HG03558 (cell line): ENCODE measurements at regions not wholly inside any gene's neighbourhood (a gene's known extent, or its start where the extent isn't known, plus 50 kb on each side); places are given as distances from the start of the nearest gene placed in this dataset.
A peak's percentile ranks its signal among the peaks of the same experiment; 100 is the strongest.

Source experiments
- ATAC-seq: cut with Tn5 transposase; IDR thresholded peaks from one replicate; pipeline ENCODE4 v1.9.1; 2021; ENCODE audit warnings: moderate number of reproducible peaks; ENCODE audit not compliant: unreplicated experiment; ENCODE audit errors: extremely low read depth

DNA sequence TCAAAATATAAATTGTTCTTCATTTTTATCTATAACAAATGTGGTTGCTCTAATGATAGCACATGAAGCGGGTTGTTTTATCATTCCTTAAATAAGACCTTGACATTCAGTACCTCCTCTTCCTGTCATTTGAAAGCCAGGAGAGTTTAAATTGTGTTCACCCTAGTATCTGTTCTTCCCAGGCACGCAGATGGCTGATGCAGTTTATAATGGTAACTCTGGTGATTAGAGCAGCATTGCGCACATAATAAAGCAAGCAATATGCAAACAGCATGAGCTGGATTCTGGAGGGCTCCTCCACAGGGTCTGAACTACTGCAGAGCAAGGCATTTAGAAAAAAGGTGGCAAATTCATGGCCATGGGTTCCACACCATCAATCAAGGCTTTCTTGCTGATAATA lies 307.8 kb downstream of the ENC1 start:
- ATAC-seq: no peak

DNA sequence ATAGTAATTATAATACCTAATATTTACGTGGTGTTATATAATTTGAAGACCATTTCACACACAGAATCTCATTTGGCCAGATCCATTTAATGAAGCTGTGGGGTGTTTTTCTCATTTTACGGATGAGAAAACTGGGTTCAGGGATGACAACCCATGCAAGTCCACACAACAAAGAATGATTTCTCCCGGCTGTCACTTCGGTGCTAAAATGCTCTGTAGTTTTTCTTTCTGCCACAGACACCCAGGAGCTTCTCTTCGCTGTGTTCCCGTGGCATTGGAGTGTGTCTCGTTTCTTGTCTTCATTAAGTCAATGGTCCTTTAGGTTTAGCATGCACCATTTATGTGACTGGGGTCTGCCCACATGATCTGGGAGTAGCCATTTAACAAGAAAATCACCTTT lies 308.5 kb downstream of the ENC1 start:
- ATAC-seq: no peak

DNA sequence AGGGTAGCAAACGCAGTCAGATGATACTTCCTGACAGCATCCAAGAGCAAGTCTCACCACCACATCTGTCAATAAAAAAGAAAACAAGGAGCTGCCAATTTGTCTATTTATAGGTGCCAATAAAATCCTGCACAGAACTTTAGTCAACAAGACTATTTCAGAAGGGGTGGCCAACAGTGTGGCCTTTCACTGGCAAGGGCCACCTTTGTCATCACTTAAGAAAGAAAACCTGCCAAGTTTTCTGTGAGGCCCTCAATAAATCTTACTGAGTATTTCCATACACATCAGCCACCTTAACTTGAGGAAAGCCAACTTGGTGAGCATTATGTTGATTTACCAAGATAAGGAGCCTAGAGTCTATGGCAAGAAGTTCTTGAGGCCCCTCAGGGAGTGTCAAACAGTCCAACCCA lies 312.3 kb downstream of the ENC1 start:
- no peak for ATAC-seq

DNA sequence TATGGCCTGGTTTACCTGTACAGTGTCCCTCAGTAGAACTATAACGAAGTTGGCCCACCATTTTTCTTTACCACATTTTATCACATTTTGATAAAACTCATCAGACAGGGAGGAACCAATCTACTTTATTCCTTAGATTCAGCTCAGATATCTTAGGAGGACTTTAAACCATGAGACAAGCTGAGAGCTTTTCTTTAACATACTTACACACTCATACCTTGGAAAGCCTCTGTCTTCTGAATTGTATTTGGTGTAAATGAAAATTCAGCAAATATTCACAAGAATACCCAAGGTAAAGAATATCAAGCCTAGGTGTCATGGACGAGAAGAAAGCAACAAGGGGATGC lies 313.2 kb downstream of the ENC1 start:
- ATAC-seq: no peak

DNA sequence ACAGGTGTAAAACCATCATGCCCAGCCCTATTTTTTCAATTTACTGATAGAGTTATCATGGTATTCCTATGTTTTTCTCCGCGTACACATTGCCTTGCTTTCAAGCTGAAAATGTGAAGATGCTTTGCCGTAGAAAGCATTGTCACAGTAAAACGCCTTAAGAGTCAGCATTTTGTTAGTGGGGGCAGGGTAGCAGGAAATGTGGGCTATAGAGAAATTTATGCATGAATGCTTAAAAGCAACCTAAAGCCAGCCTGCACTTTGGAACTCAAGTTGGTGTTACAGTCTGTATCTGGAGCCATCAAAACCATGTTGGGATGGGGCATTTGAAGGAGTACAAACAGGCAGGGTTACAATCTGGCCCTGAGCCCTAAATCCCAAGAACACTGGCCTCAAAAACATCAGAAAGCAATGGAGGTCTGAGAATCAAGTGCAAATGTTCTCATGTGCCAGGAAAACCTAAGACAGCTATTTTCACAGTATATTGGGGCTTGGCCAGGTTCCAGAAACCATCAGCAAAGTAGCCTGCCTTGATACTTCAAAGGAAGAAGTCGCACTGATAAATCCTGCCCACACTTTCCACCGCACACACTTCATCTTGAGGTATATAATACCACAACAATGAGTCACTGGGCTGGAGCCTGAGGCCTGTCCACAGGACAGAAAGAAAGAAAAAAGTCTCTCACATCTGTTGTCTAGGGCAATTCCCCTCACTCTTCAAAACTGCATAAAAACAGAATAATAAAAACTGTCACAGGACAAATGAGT lies 313.8 kb downstream of the ENC1 start:
- ATAC-seq: peak; percentile 91

DNA sequence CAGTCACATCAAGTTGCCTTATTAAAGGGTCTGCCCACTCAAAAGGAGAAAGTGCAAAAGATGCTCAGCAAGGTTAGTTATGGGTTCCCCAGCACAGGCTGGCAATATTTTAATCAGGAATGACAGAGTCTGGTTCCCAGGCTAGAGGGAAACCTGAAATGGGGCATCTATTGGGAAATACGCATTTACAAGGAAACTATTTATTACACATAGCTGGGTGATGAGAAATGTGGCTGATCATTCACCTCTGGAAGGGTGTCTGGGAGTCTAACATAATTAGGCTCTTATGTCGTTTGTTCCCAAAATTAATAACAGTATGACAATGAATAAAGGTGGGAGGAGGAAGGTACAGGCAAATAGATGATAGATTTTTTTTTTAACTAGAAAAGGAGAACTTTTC lies 314.7 kb downstream of the ENC1 start:
- ATAC-seq: no peak

DNA sequence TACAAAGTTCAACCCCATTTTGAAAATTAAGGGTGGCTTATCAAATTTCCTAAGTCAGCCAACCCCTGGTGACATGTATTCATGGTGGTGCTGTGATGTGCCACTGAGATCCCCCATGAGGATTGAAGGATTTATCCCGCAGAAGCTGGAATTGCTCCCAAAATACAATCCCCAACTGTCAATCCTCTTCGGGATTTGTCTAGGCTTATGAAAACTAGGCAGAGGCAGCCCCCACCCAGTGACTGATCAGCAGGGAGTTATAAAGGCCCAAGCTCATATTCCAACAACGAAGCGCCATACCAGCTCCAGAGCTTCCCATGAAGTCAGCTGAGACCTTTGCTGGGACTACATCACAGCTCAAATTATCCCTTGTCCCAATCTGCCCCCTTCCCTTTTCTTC lies 316.0 kb downstream of the ENC1 start:
- ATAC-seq: no peak

DNA sequence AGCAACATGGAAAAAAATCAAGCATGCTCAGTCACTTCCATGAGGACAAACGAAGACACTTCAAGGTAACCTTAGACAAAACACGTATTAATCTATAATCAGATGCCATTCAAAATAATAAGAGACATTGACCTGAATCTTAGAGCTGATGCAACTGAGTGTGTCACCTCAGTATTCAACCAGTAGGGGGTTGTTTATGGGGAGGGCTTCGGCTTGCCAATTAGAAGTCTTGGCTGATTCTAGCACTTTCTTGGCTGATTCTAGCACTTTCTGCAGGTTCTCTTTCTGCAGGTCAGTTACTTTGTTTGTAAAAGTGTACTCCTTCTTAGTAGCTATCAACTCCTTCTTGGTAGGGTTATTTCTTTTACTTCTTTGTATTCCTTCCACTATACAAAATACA lies 317.6 kb downstream of the ENC1 start:
- ATAC-seq: no peak

DNA sequence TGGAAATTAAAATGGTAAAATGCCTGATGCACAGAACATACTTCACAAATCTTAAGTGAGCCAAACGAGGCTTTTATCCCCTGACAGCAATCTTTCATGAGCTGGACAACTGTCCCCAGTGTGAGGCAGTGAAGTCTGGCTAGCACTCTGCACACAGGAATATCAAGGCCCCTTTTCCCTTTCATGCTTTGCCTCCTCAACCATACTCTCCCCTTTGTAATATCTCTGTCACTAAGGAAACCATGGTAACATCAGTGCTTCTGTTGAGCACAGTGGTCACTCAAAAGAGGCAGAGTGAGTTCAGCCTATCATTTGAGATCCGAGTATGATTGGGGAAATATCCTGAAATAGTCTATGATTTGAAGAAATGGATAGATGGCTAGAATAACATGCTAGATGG lies 318.3 kb downstream of the ENC1 start:
- no peak for ATAC-seq

DNA sequence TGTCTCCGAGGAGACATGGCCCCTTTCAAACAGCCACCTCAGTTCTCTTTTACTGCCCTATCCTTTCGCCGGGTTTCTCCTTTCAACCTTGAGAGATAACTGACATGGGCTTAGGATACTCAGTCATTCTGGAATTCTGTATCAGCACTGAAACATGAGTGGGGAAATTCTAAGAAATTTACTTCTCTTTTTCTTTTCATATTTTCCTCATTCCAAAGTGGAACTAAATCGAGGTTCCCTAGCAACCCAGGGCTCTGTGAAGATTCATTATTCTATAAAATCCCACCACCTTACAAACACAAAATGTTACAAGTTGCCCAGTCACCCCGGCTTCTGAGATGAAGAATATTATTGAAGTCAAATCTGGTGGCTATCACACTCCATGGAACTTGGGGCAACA lies 319.2 kb downstream of the ENC1 start:
- no peak for ATAC-seq

DNA sequence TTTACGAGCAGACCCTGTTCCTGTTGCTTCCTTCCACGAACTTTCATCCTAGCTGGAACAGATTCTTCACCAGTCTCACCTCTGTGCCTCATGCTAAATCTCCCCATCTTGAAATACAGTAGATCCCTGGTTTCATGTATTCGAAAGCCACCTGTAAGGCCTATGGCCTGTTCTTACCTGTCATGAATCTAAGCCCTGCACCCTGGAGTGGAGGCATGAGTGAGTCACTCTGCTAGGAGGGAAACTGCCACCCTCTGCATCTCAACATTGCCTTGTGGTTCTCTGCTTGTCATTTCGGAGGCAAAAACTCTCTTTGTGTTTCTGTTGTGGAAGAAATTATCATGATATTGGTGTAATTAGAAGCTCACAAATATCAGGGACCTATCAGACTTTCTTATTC lies 320.0 kb downstream of the ENC1 start:
- no peak for ATAC-seq

DNA sequence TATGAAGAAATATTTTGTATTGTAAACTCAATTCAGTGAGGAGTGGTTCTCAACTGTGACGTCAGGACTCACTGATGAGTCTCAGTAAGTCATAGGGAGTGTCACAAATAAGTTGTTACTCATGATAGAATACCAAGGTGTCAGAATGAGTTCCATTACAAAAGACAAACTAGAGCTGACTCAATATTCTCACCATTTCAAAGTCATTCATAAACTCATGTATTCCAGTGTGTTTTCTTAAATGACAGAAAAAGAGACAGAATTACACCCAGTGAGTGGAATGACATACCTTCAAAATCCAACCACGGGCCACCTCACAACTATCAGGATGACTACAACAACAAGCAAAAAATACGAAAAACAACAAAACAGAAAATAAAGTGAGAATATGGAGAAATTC lies 321.5 kb downstream of the ENC1 start:
- no peak for ATAC-seq

DNA sequence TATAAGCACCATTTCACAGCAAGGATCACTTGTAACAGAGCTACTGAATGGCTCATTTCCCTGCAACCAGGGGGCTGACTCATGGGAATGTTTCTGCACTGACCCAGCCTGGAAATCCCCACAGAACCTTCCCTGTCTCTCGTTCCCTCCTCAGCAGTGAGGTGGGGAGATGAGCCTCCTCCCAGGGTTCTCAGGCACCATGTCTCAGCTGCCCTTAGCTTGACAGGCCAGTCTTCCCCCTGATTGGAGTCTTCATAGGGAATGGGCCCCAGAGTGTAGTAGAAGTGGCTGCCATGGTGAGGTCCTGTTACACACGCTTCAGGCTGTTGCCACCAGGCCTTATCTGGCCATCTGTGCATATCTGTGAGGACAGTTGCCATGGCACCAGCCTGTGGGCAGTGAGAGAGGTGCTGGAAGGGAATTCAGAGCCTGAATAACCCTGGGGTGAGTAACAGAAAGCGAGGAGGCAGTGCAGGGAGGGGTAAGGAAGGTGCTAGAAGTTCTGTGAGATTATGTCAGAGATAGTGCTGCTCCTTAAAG lies 324.4 kb downstream of the ENC1 start:
- ATAC-seq: no peak

DNA sequence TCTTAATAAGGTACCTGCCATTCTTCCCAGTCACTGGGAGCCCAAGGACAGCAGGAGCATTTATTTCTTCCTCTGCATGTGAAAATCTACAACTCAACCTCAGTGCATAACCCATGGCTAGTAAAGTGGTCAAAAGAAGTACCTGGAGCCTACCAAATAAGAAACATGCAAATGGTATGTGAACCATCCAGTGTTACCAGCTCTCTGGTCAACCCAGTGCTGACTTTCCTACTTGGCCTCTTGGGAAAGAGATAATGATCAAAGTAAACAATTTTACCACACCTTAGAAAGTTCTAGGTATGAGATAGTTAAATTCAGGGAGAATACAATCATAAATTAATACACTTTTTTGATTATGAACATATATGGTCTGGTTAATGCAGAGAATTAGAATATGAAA lies 325.6 kb downstream of the ENC1 start:
- no peak for ATAC-seq

DNA sequence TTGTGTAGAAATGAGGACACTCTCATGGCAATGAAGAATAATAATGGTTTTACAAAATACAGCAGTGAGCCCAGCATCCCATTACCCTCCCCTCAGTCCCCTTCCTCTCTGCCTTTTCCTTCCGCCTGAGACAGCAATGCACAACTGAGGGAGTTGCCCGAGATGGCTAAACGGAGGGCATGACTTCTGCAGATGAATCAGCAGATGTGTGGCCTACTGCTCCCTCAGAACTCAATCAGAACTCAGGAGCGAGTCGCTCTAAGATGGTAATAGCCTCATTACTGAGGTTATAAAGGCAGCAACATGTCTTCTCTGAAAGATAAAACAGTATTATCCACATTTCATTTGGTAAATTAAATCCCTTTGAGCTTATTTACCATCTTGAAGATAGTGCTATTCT lies 326.6 kb downstream of the ENC1 start:
- no peak for ATAC-seq

DNA sequence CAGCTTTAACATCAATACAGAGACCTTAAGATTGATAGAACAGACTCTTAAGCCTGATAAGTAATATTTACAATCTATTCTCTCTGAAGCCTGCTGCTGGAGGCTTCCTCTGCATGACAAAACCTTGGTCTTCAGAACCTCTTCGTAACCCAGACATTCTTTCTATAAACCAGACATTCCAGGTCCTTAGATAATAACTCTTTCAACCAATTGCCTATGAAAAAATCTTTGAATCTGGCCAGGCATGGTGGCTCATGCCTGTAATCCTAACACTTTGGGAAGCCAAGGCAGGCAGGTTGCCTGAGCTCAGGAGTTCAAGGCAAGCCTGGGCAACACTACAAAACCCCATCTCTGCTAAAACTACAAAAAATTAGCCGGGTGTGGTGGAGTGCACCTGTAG lies 327.8 kb downstream of the ENC1 start:
- ATAC-seq: no peak

DNA sequence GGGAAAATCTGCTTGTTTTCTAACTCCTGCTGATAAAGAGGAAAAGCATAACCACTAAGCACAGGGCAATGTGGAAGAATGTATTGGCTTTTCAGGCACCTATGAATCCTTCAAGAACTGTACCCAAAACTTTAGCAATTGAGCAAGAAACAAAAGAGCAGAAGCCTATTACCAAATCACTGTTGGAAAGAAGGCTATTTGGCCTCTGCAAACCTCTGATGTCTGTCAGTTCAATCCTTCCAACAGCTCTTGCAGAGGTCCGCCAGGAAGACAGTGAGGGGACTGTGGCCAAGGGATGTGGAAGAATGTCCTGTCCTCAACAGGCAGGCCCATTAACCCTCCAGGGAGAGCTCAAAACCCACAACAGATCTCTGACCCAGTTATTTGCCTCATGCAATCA lies 328.6 kb downstream of the ENC1 start:
- no peak for ATAC-seq

DNA sequence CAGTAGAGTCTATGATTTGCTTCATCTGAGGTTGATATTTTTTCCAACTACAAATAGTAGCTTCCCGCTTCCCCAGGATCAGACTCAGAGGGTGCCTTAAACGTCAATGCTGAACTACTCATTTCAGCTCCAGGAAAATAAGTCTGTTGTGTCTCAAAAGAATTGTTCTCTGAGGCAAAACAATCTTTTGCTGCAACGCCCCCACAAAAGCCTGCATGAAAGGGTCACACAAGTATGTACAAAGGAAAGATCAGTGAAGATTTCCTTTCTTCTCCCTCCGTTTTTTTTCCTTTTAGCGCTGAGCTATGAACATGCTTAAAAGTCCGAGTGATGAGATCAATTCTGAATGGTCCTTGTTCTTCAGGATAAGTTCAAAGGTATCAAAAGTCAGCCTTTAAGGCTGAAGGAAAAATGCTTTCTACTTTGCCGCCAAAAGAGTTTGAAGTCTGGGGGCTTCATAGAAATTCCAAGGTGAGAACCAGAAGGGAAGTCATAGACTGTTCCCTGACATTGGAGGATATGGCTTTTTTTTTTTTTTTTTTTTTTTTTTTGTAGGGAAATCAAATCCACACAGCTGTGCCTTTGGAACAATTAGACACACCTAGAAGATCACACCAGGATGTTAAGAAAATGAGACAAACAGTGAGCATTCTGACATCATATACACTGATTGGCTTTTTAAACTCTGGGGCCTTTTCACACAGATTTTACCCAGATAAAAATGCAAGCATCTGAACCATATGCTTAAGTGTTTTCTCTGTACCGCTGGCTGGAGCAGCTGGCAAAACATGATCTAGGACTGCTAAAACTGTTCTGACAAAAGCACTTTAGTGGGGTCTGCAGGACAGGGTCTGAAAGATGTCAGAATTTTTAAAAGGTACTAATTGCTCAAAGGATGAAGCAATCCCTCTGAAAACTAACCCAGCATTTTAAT lies 329.3 kb downstream of the ENC1 start:
- no peak for ATAC-seq

DNA sequence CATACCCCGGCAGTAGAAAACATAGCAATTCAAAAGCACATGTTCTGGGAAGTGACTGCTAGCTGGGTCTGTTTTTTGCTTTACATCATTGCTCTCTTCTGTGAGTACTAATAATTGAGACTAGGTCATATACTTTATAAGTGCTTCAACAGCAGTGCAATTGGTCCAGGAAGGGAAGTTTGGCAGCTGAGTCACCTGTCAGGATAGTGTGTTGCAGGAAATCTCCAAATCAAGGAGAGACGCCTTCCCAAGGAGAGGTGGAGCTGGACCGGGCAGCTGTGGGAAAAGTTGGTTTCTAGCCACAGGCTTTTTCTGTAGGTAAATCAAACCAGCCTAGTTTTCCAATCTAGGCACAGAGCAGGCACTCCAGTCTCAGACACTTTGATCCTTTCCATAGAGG lies 330.1 kb downstream of the ENC1 start:
- ATAC-seq: no peak

DNA sequence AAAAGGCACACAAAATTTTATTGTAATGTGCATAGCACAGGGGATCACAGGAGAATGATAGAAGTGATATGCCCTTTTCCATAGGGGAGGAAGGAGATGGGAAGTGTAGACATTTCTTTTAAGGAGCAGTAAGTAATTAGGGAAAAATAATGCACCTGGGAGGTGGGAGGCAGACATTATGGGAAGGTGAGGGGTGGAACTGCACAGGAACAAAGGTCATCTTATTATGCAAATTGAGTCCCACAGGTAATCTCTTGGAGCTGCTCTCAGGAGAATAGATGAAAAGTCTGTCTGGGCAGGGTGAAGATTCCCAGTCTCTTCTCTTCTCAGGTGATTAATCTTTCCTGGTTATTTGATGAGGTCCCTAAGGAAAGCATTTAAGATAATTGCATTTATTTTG lies 331.5 kb downstream of the ENC1 start:
- no peak for ATAC-seq

DNA sequence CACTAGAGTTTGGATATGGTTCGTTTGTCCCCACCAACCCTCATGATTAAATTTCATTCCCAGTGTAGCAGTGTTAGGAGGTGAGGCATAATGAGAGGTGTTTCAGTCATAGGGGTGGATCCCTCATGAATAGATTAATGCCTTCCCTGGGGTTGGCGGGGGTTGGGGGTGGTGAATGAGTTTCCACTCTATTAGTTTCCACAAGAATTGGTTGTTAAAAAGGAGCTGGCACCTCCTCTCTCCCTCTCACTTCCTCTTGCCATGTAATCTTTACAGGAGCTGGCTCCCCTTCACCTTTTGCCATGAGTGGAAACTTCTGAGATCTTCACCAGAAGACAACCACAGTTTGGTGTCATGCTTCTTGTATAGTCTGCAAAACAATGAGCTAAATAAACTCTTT lies 333.7 kb downstream of the ENC1 start:
- no peak for ATAC-seq
